HG03196 (cell line): ENCODE measurements at regions not wholly inside any gene's neighbourhood (a gene's known extent, or its start where the extent isn't known, plus 50 kb on each side); places are given as distances from the start of the nearest gene placed in this dataset.

Experiments used
- ATAC-seq: cut with Tn5 transposase; IDR thresholded peaks from one replicate; pipeline ENCODE4 v1.9.1; 2021; ENCODE audit not compliant: unreplicated experiment

DNA sequence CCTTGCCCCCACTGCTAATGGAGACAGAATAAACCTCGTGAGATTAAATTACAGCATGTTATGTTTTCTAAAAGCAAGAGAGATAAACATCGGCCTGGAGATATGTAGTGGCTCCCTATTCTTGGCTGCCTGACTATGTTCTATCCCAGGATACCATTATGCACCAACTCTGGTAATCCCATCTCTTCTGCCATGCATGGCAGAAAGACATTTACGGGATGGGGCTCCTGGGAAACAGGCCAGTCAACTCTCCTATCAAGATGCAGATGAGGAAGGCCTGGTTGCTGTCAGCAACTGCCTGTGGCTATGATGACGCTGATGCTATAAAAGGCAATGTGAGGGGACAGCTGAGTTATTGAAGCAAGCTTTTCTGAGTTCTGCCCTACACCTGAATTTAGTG, 166.2 kb upstream of the VCX3A start:
- no peak for ATAC-seq

DNA sequence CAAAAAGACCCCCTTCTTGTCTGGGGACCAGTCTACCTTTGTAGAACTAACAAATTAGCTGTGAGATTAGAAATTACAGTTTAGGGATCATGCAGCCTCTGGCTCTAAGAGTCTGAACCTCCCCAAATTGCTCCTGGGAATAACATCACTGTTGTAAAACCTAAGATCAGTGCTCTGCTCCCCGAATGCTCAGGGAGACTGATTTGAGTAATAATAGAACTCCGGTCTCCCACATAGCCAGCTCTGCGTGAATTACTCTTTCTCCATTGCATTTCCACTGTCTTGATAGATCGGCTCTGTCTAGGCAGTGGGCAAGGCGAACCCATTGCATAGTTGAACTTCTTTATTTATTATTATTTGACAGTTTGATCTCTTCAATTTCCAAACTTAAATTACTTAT, 160.8 kb upstream of the VCX3A start:
- no peak for ATAC-seq

DNA sequence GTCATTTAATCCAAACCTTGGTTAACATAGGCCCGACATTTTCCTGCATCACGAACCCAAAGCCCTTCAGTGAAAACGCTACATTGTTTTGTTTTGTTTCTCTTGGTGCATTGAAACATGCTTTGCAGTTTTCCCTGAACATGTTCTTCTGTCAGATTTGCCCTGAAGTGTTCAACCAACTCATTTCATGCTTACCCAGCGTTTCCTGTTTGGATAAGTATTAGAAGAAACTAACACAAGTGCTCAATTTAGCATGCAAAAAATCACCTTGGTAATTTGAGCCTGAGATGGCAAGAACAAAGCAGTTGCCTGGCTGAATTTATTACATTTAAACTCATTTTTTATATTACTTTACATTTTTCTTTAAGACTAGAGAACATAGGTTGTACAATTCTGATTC, 160.1 kb upstream of the VCX3A start:
- no peak for ATAC-seq

DNA sequence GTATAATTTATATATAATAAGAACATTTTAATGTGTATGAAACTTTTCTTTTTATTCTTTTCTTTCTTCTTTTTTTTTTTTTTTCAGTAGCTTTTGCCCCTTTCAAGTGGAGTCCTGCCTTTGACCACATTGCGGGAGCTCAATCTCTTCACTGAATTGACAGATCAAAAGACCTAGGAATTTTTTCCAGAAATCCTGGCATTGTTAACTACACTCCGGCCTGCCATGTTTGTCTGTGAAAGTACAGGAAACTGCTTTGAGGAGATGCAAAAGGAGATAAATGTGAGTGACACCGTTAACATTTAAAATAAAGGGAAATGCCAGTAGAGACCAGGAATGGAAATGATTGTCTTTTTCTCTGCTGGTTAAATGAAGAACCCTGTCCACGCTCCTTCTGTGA, 159.3 kb upstream of the VCX3A start:
- ATAC-seq: no peak

DNA sequence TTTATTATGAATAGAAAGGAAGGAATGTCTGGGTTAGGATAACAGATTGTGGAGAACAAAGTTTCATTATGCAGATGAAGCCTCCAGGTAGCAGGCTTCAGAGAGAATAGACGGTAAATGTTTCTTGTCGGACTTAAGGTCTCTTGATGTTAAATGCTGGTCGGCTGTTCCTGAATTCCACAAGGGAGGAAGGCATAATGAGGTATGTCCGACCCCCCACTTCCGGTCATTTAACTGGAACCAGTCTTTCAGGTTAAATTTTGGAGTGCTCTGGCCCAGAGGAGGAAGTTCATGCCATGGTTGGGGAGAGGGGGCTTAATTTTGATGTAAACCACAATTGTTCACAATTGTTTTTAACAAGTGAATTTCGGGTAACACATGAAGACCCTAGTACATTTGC, 158.1 kb upstream of the VCX3A start:
- ATAC-seq: no peak

DNA sequence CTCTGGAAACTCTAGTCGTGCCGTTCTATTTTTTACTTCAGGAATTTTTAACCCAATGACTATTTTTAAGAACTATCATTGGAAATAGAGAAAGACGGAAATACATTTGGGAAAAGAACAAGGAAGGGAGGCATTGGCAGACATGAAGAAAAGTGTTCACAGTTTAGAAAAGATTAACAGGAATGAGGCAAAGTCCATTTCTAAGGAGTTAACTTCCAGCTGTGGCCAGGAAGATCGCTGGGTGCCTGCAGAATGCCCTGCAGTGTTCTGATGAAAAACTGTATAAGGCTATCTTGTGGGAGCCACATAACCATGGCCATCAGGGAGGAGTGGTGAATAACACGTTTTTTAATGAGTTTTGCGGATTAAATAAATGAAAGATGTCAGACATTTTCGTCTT, 150.6 kb upstream of the VCX3A start:
- ATAC-seq: no peak

DNA sequence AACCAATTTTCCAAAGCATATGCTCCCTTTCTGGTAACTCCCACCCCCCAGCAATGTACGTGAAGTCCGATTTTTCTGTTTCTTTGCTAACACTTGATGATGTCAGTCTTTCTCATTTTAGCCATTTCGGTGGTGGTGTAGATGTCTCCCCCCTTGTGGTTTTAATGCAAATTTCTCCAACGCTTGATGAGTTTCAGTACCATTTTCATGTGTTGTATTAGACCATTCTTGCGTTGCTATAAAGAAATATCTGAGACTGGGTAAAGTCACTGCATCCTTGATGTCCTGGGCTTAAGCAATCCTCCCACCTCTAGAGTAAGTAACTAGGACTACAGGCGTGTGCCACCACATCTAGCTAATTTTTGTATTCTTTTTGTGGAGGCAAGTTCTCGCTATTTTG, 148.4 kb upstream of the VCX3A start:
- ATAC-seq: no peak

DNA sequence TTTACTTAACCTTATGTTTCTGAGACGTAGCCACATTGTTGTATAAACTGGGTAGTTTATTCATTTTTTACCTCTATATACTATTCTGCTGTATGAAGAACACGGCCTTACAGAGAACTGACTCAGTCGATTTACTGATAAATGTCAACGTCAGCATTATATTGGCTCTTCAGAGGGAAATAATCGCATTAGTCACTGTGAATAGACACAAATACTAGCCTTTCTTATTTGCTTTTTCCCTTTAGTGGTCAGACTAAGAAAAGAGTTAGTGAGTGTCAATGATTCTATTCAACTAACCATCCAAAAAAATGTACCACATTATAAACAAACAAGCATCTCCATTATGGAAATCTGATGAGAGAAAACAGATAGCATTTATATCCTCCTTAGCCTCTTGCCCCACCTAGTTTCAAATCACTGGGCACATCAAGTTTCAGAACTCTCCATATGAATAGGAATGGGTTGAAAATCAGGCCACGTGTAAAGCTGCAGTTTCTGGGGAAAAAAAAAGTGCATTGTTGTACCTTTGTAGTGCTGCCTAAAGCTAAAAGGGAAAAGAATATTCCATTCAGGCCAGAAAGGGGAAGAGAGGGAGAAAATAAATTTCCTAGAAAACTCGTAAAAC, 146.7 kb upstream of the VCX3A start:
- ATAC-seq: no peak

DNA sequence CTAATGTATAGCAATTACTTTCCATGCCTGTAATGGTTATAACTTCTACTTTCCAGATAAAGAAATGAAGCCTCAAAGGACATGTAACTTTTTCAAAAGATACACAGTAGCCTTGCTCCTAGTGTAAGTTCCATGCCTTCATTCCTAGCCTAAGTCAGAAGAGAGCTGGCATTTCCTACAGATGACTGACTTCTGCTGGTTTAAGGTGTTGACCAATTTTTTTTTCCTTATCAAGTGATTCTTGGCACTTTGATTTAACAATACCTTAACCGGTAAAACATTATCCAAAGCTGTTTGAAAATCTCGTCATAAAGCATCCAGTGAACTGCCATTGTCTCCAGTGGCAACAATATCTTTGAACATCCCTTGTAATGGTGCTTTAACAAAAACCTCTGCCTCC, 145.1 kb upstream of the VCX3A start:
- no peak for ATAC-seq

DNA sequence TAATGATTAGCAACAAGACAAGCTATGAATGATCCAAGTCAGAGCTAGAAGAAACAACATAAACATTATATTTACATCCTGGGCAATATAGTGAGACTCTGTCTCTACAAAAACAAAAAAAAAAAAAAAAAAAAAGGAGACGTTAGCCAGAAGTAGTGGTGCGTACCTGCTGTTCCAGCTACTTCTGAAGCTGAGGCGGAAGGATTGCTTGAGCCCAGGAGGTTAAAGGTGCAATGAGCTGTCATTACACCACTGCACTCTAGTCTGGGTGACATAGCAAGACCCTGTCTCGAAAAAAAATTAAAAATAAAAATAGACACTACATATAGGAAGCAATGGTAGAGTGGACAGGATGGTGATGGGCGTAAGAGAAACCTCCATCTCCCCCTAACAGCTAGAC, 144.6 kb upstream of the VCX3A start:
- no peak for ATAC-seq

DNA sequence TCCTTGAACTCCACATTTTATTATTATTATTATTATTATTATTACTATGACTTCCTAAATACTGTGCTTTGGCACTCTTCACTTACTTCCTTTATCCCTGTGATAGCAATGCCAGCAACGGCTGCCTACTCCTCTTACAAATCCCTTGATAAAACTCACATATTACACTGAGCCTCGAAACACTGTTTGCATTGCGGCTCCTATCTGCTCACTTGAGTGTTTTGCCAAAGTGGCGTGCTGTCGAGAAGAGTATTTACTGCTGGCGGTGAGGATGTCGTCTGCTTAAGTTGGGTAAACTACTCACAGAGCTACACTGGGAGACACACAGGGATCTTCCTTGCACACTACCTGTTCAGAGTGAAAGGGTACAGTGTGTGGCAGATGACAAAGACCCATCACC, 143.4 kb upstream of the VCX3A start:
- ATAC-seq: no peak

DNA sequence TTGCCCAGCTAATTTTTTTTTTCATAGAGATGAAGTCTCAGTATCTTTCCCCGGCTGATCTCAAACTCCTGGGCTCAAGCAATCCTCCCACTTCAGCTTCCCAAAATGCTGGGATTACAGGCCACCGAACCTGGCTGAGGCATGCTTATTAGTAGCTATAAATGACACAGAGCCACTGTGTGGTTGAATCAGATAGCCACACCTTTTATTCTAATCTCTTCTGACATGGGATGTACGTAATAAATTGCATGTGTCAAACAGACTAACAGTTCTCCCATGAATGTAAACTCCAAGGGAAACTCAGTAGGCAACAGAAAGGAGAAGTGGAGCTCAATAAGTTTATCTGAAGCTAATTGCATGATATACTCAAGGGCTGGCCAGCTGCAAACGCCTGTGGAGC, 139.8 kb upstream of the VCX3A start:
- no peak for ATAC-seq

DNA sequence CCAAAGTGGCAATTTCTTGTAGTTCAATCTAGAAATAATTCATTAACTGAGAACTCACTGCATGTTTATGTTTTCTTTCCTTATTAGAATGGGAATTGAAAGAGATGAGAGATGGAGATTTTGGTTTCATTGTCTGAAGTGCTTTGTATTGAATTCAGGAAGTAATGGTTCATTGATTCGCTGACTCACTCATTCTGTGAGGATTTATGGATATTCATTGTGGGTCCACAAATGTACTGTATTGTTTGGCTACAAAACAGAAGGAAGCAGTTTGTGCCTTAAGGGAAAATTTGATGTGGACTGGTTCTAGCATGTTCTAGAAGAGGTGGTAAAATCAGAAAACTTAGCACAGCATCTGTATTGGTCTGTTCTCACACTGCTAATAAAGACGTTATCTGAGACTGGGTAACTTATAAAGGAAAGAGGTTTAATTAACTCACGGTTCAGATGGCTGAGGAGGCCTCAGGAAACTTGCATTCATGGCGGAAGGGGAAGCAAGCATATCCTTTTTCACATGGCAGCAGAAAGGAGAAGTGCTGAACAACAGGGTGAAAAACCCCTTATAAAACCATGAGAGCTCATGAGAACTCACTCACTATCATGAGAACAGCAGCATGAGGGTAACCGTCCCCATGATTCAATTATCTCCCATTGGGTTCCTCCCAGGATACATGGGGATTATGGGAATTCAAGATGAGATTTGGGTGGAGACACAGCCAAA, 132.3 kb upstream of the VCX3A start:
- ATAC-seq: no peak

DNA sequence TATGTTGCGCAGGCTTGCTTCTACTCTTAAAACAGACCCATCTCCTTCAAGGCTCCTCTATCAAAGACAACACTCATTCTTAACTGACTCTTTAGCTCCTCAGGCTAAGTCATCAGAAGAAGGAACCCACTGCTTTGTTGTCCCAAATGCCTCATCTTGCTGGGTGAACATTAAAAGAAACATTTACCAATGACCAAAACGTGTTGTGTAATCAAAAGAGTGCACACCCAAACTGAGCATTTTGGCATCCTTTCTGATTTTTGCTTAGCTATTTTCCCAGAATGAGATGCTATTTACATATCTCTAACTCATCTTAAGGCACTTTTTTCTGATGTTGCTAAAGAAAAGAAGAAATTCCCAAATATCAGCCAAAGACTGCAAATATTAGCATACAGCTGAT, 131.7 kb upstream of the VCX3A start:
- ATAC-seq: no peak

DNA sequence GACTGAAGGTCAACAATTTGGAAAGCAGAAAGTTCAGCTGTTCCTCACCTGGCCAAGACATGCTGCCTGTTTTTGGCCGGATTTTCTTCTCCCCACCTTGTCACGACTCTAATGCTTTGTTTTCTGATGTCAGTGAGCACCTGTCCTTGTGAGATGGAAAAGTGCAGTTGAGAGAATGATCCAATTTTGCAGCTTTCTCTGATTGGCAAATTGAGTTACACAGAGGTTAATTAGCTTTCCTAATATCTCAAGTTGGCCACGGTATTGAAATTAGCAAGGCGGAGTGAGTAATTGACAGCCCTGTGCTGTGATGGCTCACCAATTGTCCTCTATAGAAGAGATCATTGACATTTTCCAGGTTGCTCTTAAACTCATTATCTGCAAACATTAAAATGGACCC, 126.8 kb upstream of the VCX3A start:
- no peak for ATAC-seq

DNA sequence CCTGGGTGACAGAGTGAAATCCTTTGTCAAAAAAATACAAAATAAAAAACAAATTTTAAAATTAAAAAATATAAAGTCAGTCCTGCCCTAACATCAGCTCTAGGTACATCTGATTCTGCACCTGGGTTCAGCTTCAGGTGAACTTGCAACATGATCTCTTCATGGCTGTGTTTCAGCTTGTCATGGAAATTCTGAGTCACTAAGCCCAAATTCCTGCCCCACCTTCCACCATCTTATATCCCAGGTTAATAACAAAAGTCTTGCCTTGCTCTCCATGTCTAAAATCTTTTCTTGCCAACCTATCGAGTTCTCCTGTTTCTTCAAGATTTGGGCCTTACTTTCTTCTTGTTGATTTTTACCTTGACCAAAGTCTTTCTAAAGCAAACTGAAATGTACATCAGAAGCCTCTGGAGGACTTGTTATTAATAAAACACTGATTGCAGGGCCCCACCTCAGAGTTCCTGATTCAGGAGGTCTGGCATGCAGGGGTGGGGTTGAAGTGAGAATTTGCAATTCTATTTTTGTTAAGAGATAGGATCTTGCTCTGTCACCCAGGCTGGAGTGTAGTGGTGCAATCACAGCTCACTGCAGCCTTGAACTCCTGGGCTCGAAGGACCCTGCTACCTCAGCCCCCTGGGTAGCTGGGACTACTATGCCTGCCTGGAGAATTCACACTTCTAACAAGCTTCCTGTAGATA, 125.8 kb upstream of the VCX3A start:
- no peak for ATAC-seq

DNA sequence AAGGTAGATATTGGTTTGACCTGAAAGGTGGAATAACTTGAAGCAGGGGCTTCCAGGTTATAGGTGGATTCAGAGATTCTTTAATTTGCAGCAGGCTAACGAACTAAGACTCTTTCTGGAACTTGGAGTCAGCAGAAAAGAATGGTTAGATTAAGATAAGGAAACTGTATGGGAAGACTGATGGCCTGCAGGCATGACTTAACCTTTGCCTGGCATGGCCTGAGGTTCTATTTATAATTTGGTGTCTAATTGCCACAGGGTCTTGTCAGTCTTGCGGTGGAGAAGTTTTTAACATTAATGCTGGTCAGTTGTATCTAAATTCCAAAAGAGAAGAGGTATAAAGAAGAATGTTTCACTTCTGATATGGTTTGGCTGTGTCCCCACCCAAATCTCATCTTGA, 110.3 kb upstream of the VCX3A start:
- no peak for ATAC-seq

DNA sequence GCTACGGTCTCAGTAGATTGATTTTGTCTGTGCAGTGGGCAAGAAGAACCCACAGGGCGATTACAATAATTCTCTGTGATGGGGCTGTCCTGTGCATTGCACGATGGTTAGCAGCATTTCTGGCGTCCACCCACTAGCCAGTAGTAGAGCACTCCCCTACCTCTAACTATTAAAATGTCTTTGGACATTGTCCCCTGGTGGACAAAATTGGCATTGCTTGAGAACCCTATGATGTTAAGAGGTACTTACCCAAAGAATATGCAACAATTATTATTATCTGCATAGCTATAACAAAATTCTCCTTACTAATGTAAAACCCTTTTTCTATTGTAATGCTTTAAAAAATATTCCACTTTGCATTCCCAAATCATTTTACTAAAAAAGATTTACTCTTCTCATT, 109.5 kb upstream of the VCX3A start:
- ATAC-seq: no peak

DNA sequence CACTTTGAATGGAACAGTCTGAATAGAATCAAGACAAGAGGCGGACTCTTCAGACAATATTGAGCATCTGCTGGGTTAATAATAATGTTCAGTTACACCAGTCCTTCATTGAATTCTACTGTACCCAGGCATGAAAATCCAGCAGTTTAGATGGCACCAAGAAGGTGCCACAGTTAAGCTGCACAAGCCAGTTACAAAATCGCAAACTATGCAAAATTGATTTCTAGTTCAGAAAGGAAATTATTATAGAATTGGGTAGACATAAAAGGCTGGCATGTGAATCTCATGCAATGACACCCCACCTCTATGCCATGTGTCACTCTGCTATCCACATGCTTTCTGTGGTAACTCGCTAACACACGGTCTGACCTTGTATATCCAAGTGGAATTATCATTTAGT, 105.8 kb upstream of the VCX3A start:
- no peak for ATAC-seq

DNA sequence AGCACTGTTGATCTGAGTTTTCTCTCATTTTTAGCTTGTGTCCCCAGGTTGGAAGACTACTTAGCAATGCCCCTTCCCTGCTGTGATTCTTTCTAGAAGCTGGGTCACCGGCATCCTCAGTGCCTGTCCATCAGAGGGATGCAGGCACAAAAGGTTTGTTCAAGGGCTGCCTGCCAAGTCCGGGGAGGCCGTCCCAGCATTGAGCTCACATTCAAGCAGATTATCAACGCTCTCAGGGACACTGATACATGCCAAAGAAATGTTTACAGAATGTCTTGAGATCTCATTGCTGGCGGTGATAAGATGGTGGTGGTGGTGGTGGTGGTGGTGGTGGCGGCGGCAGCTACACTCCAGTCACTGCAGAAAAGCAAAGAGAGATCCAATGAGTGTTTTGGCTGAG, 79.6 kb upstream of the VCX3A start:
- ATAC-seq: no peak

DNA sequence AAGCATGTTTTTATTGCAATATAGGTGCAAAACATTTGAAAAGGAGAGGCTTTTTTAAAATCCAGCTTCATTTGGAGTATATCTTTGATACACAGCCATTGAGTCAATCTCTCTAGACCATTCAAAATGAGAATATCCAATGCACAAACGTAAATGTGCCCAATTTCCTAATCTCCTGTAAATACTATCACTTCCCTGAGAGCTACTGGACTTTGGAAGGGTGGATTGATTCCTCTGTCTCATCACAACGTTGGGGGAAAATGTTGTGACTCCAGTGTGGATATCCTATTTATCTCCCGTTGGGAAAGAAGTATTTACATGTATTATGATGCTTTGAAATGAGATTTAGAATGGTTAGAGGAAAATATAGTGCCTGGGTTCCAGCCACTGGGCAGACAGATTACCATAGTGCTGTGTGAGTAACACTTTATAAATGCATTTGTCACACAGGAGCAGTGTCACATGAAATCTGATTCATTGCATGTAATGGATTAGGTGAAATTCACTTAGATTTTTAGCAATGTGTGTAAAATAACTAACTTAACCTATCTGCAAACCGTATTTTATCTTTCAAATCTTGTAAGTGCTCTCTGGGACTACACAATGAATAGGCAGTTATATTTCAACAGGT, 64.4 kb upstream of the VCX3A start:
- no peak for ATAC-seq
